ENCODE measurements at regions not wholly inside any gene's neighbourhood (a gene's known extent, or its start where the extent isn't known, plus 50 kb on each side); places are given as distances from the start of the nearest gene placed in this dataset.

GRCh38 chr3:44020143-44020542 is 221.5 kb upstream of the TOPAZ1 start:
- Histone ChIP-seq H3K4me3 (no peak overlapping the region), H3K36me3 (no peaks in the 10 kb centered on the region), H3K4me1 (peaks cover 0 to 9% (median 0%) of the 10 kb centered on the region in 3 donors), H3K9me3 (no peaks in the 10 kb centered on the region), H3K27me3 (peaks cover 55% of the 10 kb centered on the region), H3K27ac (no peak overlapping the region)
- TF ChIP-seq POLR2AphosphoS5 (IDR thresholded peaks at IDR 0.05) (no peak), EP300 (IDR thresholded peaks at IDR 0.05) (no peak), POLR2A (IDR thresholded peaks at IDR 0.05) (no peak), CTCF (IDR thresholded peaks at IDR 0.05) (no peak)
- WGBS, 2 donors (ENCODE audit: low coverage in 1 of 2): 20 to 86% methylated on average over 1 of the region's 1 CpG
- ATAC-seq: no peak

GRCh38 chr3:44021651-44022594 is 219.8 kb upstream of the TOPAZ1 start:
- no peak for TF ChIP-seq EP300 (IDR thresholded peaks at IDR 0.05)
- no peak for TF ChIP-seq CTCF (IDR thresholded peaks at IDR 0.05)
- no peak for TF ChIP-seq POLR2AphosphoS5 (IDR thresholded peaks at IDR 0.05)
- TF ChIP-seq POLR2A (IDR thresholded peaks at IDR 0.05): no peak
- Histone ChIP-seq H3K9me3 (no peaks in the 10 kb centered on the region), H3K27me3 (peaks cover 69% of the 10 kb centered on the region), H3K4me3 (peak overlapping the region in 1 of 2 donors; percentile 35), H3K4me1 (peaks cover 0 to 9% (median 0%) of the 10 kb centered on the region in 3 donors), H3K27ac (no peak overlapping the region), H3K36me3 (no peaks in the 10 kb centered on the region)
- WGBS, 2 donors (ENCODE audit: low coverage in 1 of 2): 3 to 12% methylated on average over 15 to 36 of the region's 53 CpGs
- ATAC-seq: no peak

GRCh38 chr3:44023961-44024593 is 217.6 kb upstream of the TOPAZ1 start:
- no peaks in the 10 kb centered on the region for H3K9me3 ChIP-seq
- H3K36me3 ChIP-seq: no peaks in the 10 kb centered on the region
- H3K27me3 ChIP-seq: peaks cover 89% of the 10 kb centered on the region
- WGBS, 2 donors (ENCODE audit: low coverage in 1 of 2): 75 to 79% methylated on average over 11 of the region's 11 CpGs
- peaks cover 0 to 9% (median 0%) of the 10 kb centered on the region in 3 donors for H3K4me1 ChIP-seq
- no peak overlapping the region for H3K4me3 ChIP-seq
- H3K27ac ChIP-seq: no peak overlapping the region
- TF ChIP-seq POLR2AphosphoS5 (IDR thresholded peaks at IDR 0.05) (no peak), POLR2A (IDR thresholded peaks at IDR 0.05) (no peak), EP300 (IDR thresholded peaks at IDR 0.05) (no peak), CTCF (IDR thresholded peaks at IDR 0.05) (no peak)
- no peak for ATAC-seq

DNA sequence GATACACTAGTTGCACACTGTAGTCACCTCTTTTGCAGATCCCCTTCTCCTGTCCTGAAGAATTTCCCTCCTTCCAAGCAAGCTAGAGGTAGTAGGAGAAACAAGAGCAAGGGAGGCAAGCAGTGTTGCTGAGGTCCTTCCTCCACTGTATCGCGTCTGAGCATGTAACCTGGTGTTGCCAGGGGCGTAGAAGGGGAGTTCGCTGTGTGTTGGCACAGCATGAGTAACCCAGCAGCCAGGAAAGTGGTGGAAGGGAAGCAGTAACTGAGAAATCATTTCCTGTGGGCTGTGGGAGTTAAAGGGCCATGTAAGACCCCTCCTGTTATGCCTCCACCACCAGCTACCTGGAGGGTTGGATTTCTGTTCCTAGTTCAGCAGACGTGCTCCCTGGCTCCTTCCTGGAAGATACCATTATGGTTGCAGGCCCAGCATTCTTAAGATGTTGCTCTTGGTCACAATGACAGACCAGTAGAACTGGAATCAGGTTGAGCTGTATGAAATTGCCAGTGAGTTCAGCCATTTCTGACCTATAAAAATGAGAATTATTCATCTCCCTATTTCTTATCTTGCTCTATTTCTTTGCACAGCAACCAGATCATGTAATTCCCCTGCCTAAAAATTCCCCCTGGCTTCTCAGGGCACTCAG is 215.3 kb upstream of the TOPAZ1 start:
- no peak overlapping the region for H3K4me3 ChIP-seq
- ATAC-seq: no peak
- peaks cover 0 to 9% (median 0%) of the 10 kb centered on the region in 3 donors for H3K4me1 ChIP-seq
- no peaks in the 10 kb centered on the region for H3K36me3 ChIP-seq
- no peak overlapping the region for H3K27ac ChIP-seq
- H3K9me3 ChIP-seq: no peaks in the 10 kb centered on the region
- TF ChIP-seq EP300 (IDR thresholded peaks at IDR 0.05) (no peak), POLR2A (IDR thresholded peaks at IDR 0.05) (no peak)
- 50 to 81% methylated on average over 1 to 4 of the region's 5 CpGs for WGBS, 2 donors (ENCODE audit: low coverage in 1 of 2)
- H3K27me3 ChIP-seq: peaks cover 78% of the 10 kb centered on the region

- WGBS, 2 donors (ENCODE audit: low coverage in 1 of 2): 58 to 60% methylated on average over 1 to 2 of the region's 2 CpGs
- H3K27me3 ChIP-seq: peaks cover 56% of the 10 kb centered on the region
- TF ChIP-seq POLR2AphosphoS5 (IDR thresholded peaks at IDR 0.05) (no peak), POLR2A (IDR thresholded peaks at IDR 0.05) (no peak), EP300 (IDR thresholded peaks at IDR 0.05) (no peak), CTCF (IDR thresholded peaks at IDR 0.05) (no peak)
- H3K27ac ChIP-seq: no peak overlapping the region
- H3K36me3 ChIP-seq: no peaks in the 10 kb centered on the region
- no peaks in the 10 kb centered on the region for H3K9me3 ChIP-seq
- ATAC-seq: no peak
- H3K4me3 ChIP-seq: no peak overlapping the region
- H3K4me1 ChIP-seq: no peaks in the 10 kb centered on the region
Measured at GRCh38 chr3:44029100-44029499, 212.6 kb upstream of the TOPAZ1 start.

Measured in gastroesophageal sphincter (tissue), 4 donors.